Lung (tissue), 11 donors: ENCODE measurements at regions not wholly inside any gene's neighbourhood (a gene's known extent, or its start where the extent isn't known, plus 50 kb on each side); places are given as distances from the start of the nearest gene placed in this dataset.
A peak's percentile ranks its signal among the peaks of the same experiment; 100 is the strongest.

Source experiments
- ATAC-seq: fragments of 200-7000 bp; cut with Tn5 transposase; one replicate; pipeline ENCODE4 v1.9.1; 2020; ENCODE audit warnings: moderate number of reproducible peaks; ENCODE audit not compliant: insufficient read depth, low FRiP score
- DNase-seq, 3 donors: peaks; one replicate each; pipeline ENCODE4 v3.0.0-alpha.2; 2013 to 2017
- H3K27ac ChIP-seq, 2 donors: one replicate each; pipeline ENCODE4 v1.5.1; 2013; ENCODE audit warnings: mild to moderate bottlenecking in 2 of 2, moderate library complexity in 2 of 2, control low read depth in 1 of 2, inconsistent platforms in 1 of 2, low read depth in 1 of 2, low read length in 1 of 2
- H3K27me3 ChIP-seq, 3 donors: one replicate each; pipeline ENCODE4 v1.5.1; 2013; ENCODE audit warnings: low read length in 2 of 3; ENCODE audit not compliant: control insufficient read depth in 3 of 3, insufficient read depth in 3 of 3
- H3K36me3 ChIP-seq, 4 donors: one replicate each; pipeline ENCODE4 v1.5.1; 2013; ENCODE audit warnings: low read length in 4 of 4, mild to moderate bottlenecking in 1 of 4, moderate library complexity in 1 of 4; ENCODE audit not compliant: control insufficient read depth in 4 of 4, insufficient read depth in 4 of 4
- H3K4me1 ChIP-seq, 5 donors: one replicate each; pipeline ENCODE4 v1.5.1; 2013; ENCODE audit warnings: low read length in 5 of 5, mild to moderate bottlenecking in 2 of 5, moderate library complexity in 1 of 5; ENCODE audit not compliant: control insufficient read depth in 5 of 5, insufficient read depth in 5 of 5
- H3K4me3 ChIP-seq: one replicate; pipeline ENCODE4 v1.5.1; 2013; ENCODE audit warnings: mild to moderate bottlenecking, control low read depth, moderate library complexity
- H3K9ac ChIP-seq, 2 donors: one replicate each; pipeline ENCODE4 v1.5.1; 2013; ENCODE audit warnings: low read length in 2 of 2, control low read depth in 1 of 2; ENCODE audit not compliant: insufficient read depth in 1 of 2
- H3K9me3 ChIP-seq, 4 donors: one replicate each; pipeline ENCODE4 v1.5.1; 2013; ENCODE audit warnings: low read length in 3 of 4, mild to moderate bottlenecking in 1 of 4, moderate library complexity in 1 of 4; ENCODE audit not compliant: control insufficient read depth in 4 of 4, insufficient read depth in 3 of 4
- WGBS, 2 donors: extraction: QIAGEN DNeasy Blood & Tissue Kit; methylation state at CpG; one replicate each; pipeline ENCODE4 v1.1.7; 2013; 5-methylcytosine and 5-hydroxymethylcytosine counted together
- TF ChIP-seq, protein P1 (sequence below): IDR thresholded peaks from 2 replicates; pipeline ENCODE4 v1.5.1; 2012; ENCODE audit warnings: mild to moderate bottlenecking; ENCODE audit errors: control extremely low read depth, extremely low read depth
- donor health status: control.
- donor health status: control.
- donor health status: Bipolar disorder and iron deficiency.
- donor health status: healthy.
- donor health status: DM: yes; HTN: yes; CAD: no.

DNA sequence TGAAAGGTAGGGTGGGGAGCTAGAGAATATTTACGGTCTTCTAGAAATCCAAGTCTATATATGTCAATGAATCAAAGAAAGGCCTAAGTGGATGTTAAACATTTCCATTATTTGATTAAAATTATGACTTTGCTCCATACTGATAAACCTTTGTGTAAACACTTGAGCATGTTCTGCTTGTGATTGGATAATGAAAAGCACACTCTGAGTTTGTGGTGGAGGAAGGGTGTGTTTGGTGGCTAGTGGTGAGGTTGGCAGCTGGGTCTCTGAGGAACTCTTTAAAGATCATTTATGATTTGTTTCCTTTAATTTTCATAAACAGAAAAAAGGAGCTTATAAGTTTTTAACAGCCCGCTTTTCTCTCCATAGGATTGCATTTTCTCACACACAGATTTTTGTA, 84.7 kb downstream of the RFPL4B start:
- Histone ChIP-seq H3K27ac (no peak overlapping the region), H3K27me3 (peaks cover 0 to 8% (median 0%) of the 10 kb centered on the region in 3 donors), H3K9ac (no peak overlapping the region), H3K36me3 (no peaks in the 10 kb centered on the region), H3K9me3 (no peaks in the 10 kb centered on the region), H3K4me1 (no peaks in the 10 kb centered on the region), H3K4me3 (no peak overlapping the region)
- TF ChIP-seq, protein P1, sequence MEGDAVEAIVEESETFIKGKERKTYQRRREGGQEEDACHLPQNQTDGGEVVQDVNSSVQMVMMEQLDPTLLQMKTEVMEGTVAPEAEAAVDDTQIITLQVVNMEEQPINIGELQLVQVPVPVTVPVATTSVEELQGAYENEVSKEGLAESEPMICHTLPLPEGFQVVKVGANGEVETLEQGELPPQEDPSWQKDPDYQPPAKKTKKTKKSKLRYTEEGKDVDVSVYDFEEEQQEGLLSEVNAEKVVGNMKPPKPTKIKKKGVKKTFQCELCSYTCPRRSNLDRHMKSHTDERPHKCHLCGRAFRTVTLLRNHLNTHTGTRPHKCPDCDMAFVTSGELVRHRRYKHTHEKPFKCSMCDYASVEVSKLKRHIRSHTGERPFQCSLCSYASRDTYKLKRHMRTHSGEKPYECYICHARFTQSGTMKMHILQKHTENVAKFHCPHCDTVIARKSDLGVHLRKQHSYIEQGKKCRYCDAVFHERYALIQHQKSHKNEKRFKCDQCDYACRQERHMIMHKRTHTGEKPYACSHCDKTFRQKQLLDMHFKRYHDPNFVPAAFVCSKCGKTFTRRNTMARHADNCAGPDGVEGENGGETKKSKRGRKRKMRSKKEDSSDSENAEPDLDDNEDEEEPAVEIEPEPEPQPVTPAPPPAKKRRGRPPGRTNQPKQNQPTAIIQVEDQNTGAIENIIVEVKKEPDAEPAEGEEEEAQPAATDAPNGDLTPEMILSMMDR = no peak
- DNase-seq (peak in 1 of 3 donors; percentile 29), ATAC-seq (no peak)
- 81 to 85% methylated on average over 2 of the region's 2 CpGs for WGBS, 2 donors

DNA sequence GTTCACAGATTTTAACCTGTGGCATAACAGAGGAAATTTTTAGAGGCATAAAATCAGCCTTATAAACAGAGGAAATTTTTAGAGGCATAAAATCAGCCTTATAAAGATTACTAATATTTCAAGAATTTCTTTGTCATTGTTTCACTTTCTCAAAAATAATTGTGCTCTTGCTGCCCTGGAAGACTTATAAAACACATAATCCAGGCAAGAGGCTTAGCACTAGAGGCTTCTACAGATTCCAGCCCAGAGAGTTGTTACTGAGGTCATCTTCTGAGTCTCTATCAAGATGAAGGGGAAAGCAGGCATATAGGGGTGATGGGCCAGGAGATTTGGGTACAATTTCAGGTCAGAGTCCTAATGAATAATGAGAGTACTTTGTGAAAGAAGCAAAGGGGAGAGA, 85.7 kb downstream of the RFPL4B start:
- Histone ChIP-seq H3K9me3 (no peaks in the 10 kb centered on the region), H3K4me3 (no peak overlapping the region), H3K9ac (no peak overlapping the region), H3K27ac (no peak overlapping the region), H3K4me1 (peaks cover 0 to 3% (median 0%) of the 10 kb centered on the region in 5 donors), H3K27me3 (peaks cover 0 to 8% (median 0%) of the 10 kb centered on the region in 3 donors), H3K36me3 (no peaks in the 10 kb centered on the region)
- TF ChIP-seq, protein P1 = no peak
- DNase-seq (no peak), ATAC-seq (no peak)

DNA sequence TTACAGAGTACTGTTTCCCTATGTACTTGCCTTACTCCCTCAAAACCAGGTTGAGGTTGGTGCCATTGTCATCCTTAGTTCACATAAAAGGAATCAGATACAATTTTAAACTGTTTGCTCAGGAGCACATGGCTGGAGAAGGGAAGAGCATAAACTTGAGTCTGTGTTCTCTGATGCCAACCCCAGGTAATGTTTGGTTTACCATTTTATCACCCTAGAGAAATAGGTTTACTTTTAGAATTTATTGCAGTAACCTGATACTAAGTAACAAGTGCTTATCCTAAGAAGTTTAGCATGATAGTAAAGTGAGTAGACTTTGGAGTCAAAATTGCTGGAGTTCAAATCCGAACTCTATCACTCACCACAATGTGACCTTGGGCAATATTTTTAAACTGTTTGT, 86.3 kb downstream of the RFPL4B start:
- H3K4me1 ChIP-seq = peaks cover 0 to 3% (median 0%) of the 10 kb centered on the region in 5 donors
- H3K27me3 ChIP-seq = peaks cover 0 to 8% (median 0%) of the 10 kb centered on the region in 3 donors
- WGBS, 2 donors = 87 to 90% methylated on average over 1 of the region's 1 CpG
- no peak for ATAC-seq
- no peaks in the 10 kb centered on the region for H3K36me3 ChIP-seq
- H3K9me3 ChIP-seq = no peaks in the 10 kb centered on the region
- no peak for DNase-seq
- TF ChIP-seq, protein P1 = no peak
- H3K4me3 ChIP-seq = no peak overlapping the region
- no peak overlapping the region for H3K9ac ChIP-seq
- H3K27ac ChIP-seq = no peak overlapping the region

DNA sequence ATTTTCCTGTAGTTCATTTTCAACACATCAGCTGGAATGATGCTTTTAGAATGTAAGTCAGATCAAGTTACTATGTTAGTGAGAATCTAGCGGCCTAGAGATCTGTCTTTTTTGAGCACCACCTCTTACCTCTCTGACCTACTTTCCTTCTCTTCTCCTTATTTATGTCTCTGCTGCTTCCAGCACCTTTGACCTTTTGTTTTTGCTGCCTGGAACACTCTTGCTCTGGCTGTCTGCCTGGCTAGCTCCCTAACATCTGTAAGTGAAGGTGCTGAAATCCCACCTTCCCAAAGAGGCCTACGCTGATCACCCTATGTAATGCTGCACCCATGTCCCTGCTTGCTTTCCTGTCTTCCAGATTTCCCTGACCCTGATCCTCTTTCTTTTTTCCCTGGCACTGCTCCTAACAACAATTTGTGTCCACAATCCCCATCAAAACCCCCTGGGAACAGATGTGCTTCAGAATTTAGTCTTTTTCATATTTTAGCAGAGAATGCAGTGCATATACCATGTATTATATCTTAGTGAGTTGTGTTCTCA, 87.8 kb downstream of the RFPL4B start:
- WGBS, 2 donors = 89 to 94% methylated on average over 2 of the region's 2 CpGs
- no peak for ATAC-seq
- no peak overlapping the region for H3K27ac ChIP-seq
- no peak overlapping the region for H3K4me3 ChIP-seq
- no peaks in the 10 kb centered on the region for H3K9me3 ChIP-seq
- no peak for DNase-seq
- H3K9ac ChIP-seq = no peak overlapping the region
- TF ChIP-seq, protein P1 = no peak
- peaks cover 0 to 8% (median 0%) of the 10 kb centered on the region in 3 donors for H3K27me3 ChIP-seq
- peaks cover 0 to 7% (median 0%) of the 10 kb centered on the region in 5 donors for H3K4me1 ChIP-seq
- H3K36me3 ChIP-seq = no peaks in the 10 kb centered on the region
